Endothelial cell of umbilical vein (primary cell): ENCODE measurements at regions not wholly inside any gene's neighbourhood (a gene's known extent, or its start where the extent isn't known, plus 50 kb on each side); places are given as distances from the start of the nearest gene placed in this dataset.

Source experiments
- BruUV-seq: library from RNA; stranded (reverse); fragments of 400-500 nt; replicated peaks from 2 replicates; lab custom pipeline; 2021; lab: Mats Ljungman, UMichigan
- CTCF ChIA-PET: fragments of 300-600, 350-600 bp; sonication (Branson Sonifier 250); formaldehyde crosslinking; loops from one replicate; lab custom pipeline; 2021; ENCODE audit warnings: antibody characterized with exemption, inconsistent platforms; lab: Charles Lee
- POLR2A ChIA-PET: fragments of 300-600, 350-600 bp; sonication (Branson Sonifier 250); formaldehyde crosslinking; loops from one replicate; lab custom pipeline; 2021; ENCODE audit warnings: antibody characterized with exemption, inconsistent platforms; lab: Charles Lee
- DNase-seq: peaks from one replicate; pipeline ENCODE4 v3.0.0-alpha.2; 2011; ENCODE audit warnings: low read depth, low spot score
- FAIRE-seq: peaks from 2 replicates; lab custom pipeline; 2011; peaks lifted over from hg19 to GRCh38; lab: Jason Lieb, UNC
- H2AFZ ChIP-seq: 2 replicates; pipeline ENCODE4 v1.6.0; 2012; ENCODE audit warnings: low read depth, low read length, control low read depth, inconsistent platforms
- H3K27ac ChIP-seq: 2 replicates; pipeline ENCODE4 v1.5.1; 2011; ENCODE audit warnings: low read depth, mild to moderate bottlenecking, control low read depth, low read length, moderate library complexity; ENCODE audit not compliant: insufficient read depth
- H3K27me3 ChIP-seq, 2 experiments: 2 replicates each; pipeline versions ENCODE4 v1.6.0 to v1.6.1; 2011; ENCODE audit warnings: low read length in 2 of 2, mixed read lengths in 1 of 2; ENCODE audit not compliant: control insufficient read depth in 2 of 2, insufficient read depth in 2 of 2
- H3K36me3 ChIP-seq, 2 experiments: 2 replicates in 1 of 2; 3 replicates in 1 of 2; pipeline ENCODE4 v1.5.1; 2011; ENCODE audit warnings: low read length in 2 of 2, mild to moderate bottlenecking in 1 of 2, moderate library complexity in 1 of 2; ENCODE audit not compliant: control insufficient read depth in 2 of 2, insufficient read depth in 2 of 2; ENCODE audit errors: extremely low read depth in 1 of 2
- H3K4me1 ChIP-seq: 3 replicates; pipeline ENCODE4 v1.5.1; 2011; ENCODE audit warnings: mild to moderate bottlenecking, low read length; ENCODE audit not compliant: control insufficient read depth, insufficient read depth; ENCODE audit errors: extremely low read depth
- H3K4me2 ChIP-seq: 2 replicates; pipeline ENCODE4 v1.6.1; 2011; ENCODE audit warnings: low read length, control low read depth, mixed read lengths; ENCODE audit not compliant: insufficient read depth
- H3K4me3 ChIP-seq, 3 experiments: fragments of 200-600 bp in 1 of 3; sonication (generic), shearing (Covaris generic) in 1 of 3; replicated peaks in 1 of 3; 2 replicates each; pipeline ENCODE4 v1.5.1; 2011 to 2016; ENCODE audit warnings: control low read depth in 3 of 3, low read length in 3 of 3, mild to moderate bottlenecking in 2 of 3, inconsistent platforms in 1 of 3, low read depth in 1 of 3, moderate library complexity in 1 of 3; ENCODE audit not compliant: insufficient read depth in 1 of 3
- H3K79me2 ChIP-seq: 2 replicates; pipeline ENCODE4 v1.6.0; 2012; ENCODE audit warnings: low read length, inconsistent platforms; ENCODE audit not compliant: control insufficient read depth, insufficient read depth
- H3K9ac ChIP-seq: replicated peaks from 2 replicates; pipeline ENCODE3; 2011; ENCODE audit warnings: low read length, control low read depth; ENCODE audit not compliant: insufficient read depth; ENCODE audit errors: extremely low read depth
- H3K9me1 ChIP-seq: replicated peaks from 3 replicates; pipeline ENCODE4 v1.6.0; 2011; ENCODE audit warnings: mild to moderate bottlenecking, low read length; ENCODE audit not compliant: control insufficient read depth, insufficient read depth; ENCODE audit errors: extremely low read depth
- H3K9me3 ChIP-seq: replicated peaks from 2 replicates; pipeline ENCODE4 v1.5.1; 2012; ENCODE audit warnings: low read length, inconsistent platforms; ENCODE audit not compliant: control insufficient read depth, insufficient read depth
- H4K20me1 ChIP-seq: replicated peaks from 2 replicates; pipeline ENCODE3; 2011; ENCODE audit warnings: mild to moderate bottlenecking, low read length; ENCODE audit not compliant: control insufficient read depth, insufficient read depth; ENCODE audit errors: extremely low read depth
- EZH2 ChIP-seq: IDR thresholded peaks from 2 replicates; pipeline ENCODE4 v1.6.1; 2012; ENCODE audit warnings: borderline replicate concordance, low read depth, mild to moderate bottlenecking, moderate library complexity, low read length, inconsistent platforms; ENCODE audit not compliant: severe bottlenecking
- FOS ChIP-seq: IDR thresholded peaks from 2 replicates; pipeline ENCODE4 v1.6.1; 2011; ENCODE audit warnings: mild to moderate bottlenecking, low read length, moderate library complexity, borderline replicate concordance; ENCODE audit not compliant: insufficient read depth
- GATA2 ChIP-seq: IDR thresholded peaks from 2 replicates; pipeline ENCODE4 v1.7.0; 2011; ENCODE audit warnings: low read depth, mild to moderate bottlenecking, moderate library complexity, mixed read lengths, low read length; ENCODE audit not compliant: insufficient read length, insufficient read depth
- JUN ChIP-seq: IDR thresholded peaks from 2 replicates; pipeline ENCODE4 v1.6.1; 2011; ENCODE audit warnings: borderline replicate concordance, low read depth; ENCODE audit not compliant: insufficient read length, insufficient read depth
- MYC ChIP-seq: IDR thresholded peaks from one replicate; pipeline ENCODE4 v1.6.1; 2011; ENCODE audit warnings: mild to moderate bottlenecking, low read depth, low read length
- POLR2A ChIP-seq: IDR thresholded peaks from 2 replicates; pipeline ENCODE4 v1.6.1; 2012; ENCODE audit warnings: low read depth, mild to moderate bottlenecking, control low read depth, low read length
- POLR2AphosphoS5 ChIP-seq: IDR thresholded peaks from 2 replicates; pipeline ENCODE4 v1.6.1; 2012; ENCODE audit warnings: low read depth, mild to moderate bottlenecking, control low read depth, low read length, moderate library complexity; ENCODE audit not compliant: insufficient read depth
- dilution Hi-C: fragments of 300-500 bp; cut with MboI; formaldehyde crosslinking; loops from one replicate; pipeline ENCODE4 v1.15.0; 2019; ENCODE audit warnings: low sequenced_read_pairs; ENCODE audit not compliant: extremely low pct_ligation_motif_present
- intact Hi-C: fragments of 100-400 bp; cut with micrococcal nuclease; formaldehyde crosslinking; loops from one replicate; pipeline ENCODE4 v1.10.0; 2022
- TF ChIP-seq, protein P1 (sequence below), 2 donors: IDR thresholded peaks; 1 replicate in 1 of 2; 2 replicates in 1 of 2; pipeline ENCODE4 v1.5.1; 2011; ENCODE audit warnings: low read length in 2 of 2, mild to moderate bottlenecking in 2 of 2, moderate library complexity in 2 of 2, control low read depth in 1 of 2, inconsistent platforms in 1 of 2, low read depth in 1 of 2; ENCODE audit not compliant: insufficient read depth in 1 of 2; ENCODE audit errors: extremely low read depth in 1 of 2
- TF ChIP-seq, protein P2 (sequence below): IDR thresholded peaks from 2 replicates; pipeline ENCODE4 v1.6.1; 2011; ENCODE audit not compliant: insufficient read depth, insufficient read length

GRCh38 chr2:17373041-17373440, 145.2 kb downstream of the RAD51AP2 start:
- ChIA-PET POLR2A (no interaction called here), CTCF (no interaction called here)
- H3K4me2 ChIP-seq = no peak overlapping the region
- H2AFZ ChIP-seq = no peak overlapping the region
- no peaks in the 10 kb centered on the region for H3K9me3 ChIP-seq
- H4K20me1 ChIP-seq = no peaks in the 10 kb centered on the region
- no peaks in the 10 kb centered on the region for H3K4me1 ChIP-seq
- no peak for FAIRE-seq
- dilution Hi-C loops = no loop called here
- H3K4me3 ChIP-seq = no peak overlapping the region
- H3K79me2 ChIP-seq = no peaks in the 10 kb centered on the region
- TF ChIP-seq GATA2 = no peak
- TF ChIP-seq MYC = no peak
- no peak for TF ChIP-seq POLR2A
- no peak for TF ChIP-seq FOS
- TF ChIP-seq EZH2 = no peak
- TF ChIP-seq, protein P1, sequence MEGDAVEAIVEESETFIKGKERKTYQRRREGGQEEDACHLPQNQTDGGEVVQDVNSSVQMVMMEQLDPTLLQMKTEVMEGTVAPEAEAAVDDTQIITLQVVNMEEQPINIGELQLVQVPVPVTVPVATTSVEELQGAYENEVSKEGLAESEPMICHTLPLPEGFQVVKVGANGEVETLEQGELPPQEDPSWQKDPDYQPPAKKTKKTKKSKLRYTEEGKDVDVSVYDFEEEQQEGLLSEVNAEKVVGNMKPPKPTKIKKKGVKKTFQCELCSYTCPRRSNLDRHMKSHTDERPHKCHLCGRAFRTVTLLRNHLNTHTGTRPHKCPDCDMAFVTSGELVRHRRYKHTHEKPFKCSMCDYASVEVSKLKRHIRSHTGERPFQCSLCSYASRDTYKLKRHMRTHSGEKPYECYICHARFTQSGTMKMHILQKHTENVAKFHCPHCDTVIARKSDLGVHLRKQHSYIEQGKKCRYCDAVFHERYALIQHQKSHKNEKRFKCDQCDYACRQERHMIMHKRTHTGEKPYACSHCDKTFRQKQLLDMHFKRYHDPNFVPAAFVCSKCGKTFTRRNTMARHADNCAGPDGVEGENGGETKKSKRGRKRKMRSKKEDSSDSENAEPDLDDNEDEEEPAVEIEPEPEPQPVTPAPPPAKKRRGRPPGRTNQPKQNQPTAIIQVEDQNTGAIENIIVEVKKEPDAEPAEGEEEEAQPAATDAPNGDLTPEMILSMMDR (IDR thresholded peaks at IDR 0.05; ENCODE audit: extremely low read depth in 1 of 2, insufficient read depth in 1 of 2, low read depth in 1 of 2, low read length in 2 of 2) = no peak
- TF ChIP-seq, protein P2, sequence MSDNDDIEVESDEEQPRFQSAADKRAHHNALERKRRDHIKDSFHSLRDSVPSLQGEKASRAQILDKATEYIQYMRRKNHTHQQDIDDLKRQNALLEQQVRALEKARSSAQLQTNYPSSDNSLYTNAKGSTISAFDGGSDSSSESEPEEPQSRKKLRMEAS = no peak
- TF ChIP-seq JUN = no peak
- TF ChIP-seq POLR2AphosphoS5 = no peak
- no peaks in the 10 kb centered on the region for H3K9me1 ChIP-seq
- no peak overlapping the region for H3K9ac ChIP-seq
- H3K27ac ChIP-seq = no peak overlapping the region
- no peaks in the 10 kb centered on the region for H3K36me3 ChIP-seq
- no TSS peak for BruUV-seq
- H3K27me3 ChIP-seq = no peaks in the 10 kb centered on the region
- DNase-seq = no peak
- intact Hi-C loops = no loop called here
